Fibroblast of the aortic adventitia (primary cell): ENCODE measurements at regions not wholly inside any gene's neighbourhood (a gene's known extent, or its start where the extent isn't known, plus 50 kb on each side); places are given as distances from the start of the nearest gene placed in this dataset.

Experiments
- DNase-seq: peaks from one replicate; pipeline ENCODE4 v3.0.0-alpha.2; 2010; ENCODE audit warnings: low read depth
- H3K4me3 ChIP-seq: 2 replicates; pipeline ENCODE4 v1.5.1; 2011; ENCODE audit warnings: low read depth, mild to moderate bottlenecking, control low read depth, low read length, moderate library complexity
- TF ChIP-seq, protein P1 (sequence below): IDR thresholded peaks from 2 replicates; pipeline ENCODE4 v1.5.1; 2011; ENCODE audit warnings: mild to moderate bottlenecking, low read length, control low read depth, inconsistent platforms; ENCODE audit not compliant: insufficient read depth

DNA sequence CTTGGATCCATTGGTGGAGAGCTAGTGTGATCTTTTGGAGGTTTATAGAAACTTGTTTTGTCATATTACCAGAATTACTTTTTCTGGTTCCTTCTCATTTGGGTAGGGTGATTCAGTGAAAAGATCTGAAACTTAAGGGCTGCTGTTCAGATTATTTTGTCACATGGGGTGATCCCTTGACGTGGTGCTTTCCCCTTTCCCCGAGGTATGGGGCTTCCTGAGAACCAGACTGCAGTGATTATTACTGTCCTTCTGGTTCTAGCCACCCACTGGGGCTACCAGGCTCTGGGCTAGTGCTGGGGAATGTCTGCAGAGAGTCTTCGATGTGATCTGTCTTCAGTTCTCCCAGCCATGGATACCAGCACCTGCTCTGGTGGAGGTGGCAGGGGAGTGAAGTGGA is 1030.0 kb downstream of the GRM8 start:
- no peak for DNase-seq
- no peak overlapping the region for H3K4me3 ChIP-seq
- TF ChIP-seq, protein P1, sequence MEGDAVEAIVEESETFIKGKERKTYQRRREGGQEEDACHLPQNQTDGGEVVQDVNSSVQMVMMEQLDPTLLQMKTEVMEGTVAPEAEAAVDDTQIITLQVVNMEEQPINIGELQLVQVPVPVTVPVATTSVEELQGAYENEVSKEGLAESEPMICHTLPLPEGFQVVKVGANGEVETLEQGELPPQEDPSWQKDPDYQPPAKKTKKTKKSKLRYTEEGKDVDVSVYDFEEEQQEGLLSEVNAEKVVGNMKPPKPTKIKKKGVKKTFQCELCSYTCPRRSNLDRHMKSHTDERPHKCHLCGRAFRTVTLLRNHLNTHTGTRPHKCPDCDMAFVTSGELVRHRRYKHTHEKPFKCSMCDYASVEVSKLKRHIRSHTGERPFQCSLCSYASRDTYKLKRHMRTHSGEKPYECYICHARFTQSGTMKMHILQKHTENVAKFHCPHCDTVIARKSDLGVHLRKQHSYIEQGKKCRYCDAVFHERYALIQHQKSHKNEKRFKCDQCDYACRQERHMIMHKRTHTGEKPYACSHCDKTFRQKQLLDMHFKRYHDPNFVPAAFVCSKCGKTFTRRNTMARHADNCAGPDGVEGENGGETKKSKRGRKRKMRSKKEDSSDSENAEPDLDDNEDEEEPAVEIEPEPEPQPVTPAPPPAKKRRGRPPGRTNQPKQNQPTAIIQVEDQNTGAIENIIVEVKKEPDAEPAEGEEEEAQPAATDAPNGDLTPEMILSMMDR, result no peak

- H3K4me3 ChIP-seq, result no peak overlapping the region
- TF ChIP-seq, protein P1, result no peak
- DNase-seq, result no peak
Observed at GRCh38 chr7:126215785-126216184, 1037.0 kb downstream of the GRM8 start.

- TF ChIP-seq, protein P1, result no peak
- no peak overlapping the region for H3K4me3 ChIP-seq
- DNase-seq, result no peak
Observed at GRCh38 chr7:126213876-126214275, 1038.9 kb downstream of the GRM8 start.

DNA sequence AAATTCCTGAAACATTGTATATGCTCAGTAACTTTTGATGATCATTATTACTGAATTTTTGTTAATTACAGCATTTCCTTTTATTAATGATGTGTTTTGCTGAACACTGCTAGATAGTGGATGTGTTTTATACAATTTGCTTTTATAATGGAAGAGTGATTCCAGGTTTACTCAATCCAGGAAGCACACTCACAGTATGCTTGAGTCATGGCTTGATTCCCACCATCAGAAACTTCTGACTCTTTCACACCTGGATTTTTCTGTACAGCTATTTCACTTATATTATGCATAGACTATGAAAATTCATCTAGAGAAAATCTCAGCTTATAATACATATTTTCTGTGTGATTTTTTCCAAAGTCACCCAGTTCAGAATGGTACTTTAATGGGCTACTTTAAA is 1040.9 kb downstream of the GRM8 start:
- TF ChIP-seq, protein P1, result no peak
- DNase-seq, result no peak
- H3K4me3 ChIP-seq, result no peak overlapping the region

- TF ChIP-seq, protein P1, result no peak
- H3K4me3 ChIP-seq, result no peak overlapping the region
- no peak for DNase-seq
Observed at GRCh38 chr7:126210707-126211106, 1042.0 kb downstream of the GRM8 start.

GRCh38 chr7:126203185-126203584 is 1049.6 kb downstream of the GRM8 start:
- TF ChIP-seq, protein P1, result no peak
- H3K4me3 ChIP-seq, result no peak overlapping the region
- no peak for DNase-seq

GRCh38 chr7:126202177-126202576 is 1050.6 kb downstream of the GRM8 start:
- H3K4me3 ChIP-seq, result no peak overlapping the region
- no peak for DNase-seq

More at GRCh38 chr7:126202177-126202576, 1050.6 kb downstream of the GRM8 start:
- TF ChIP-seq, protein P1, result no peak
